GM19351 (cell line): ENCODE measurements at regions not wholly inside any gene's neighbourhood (a gene's known extent, or its start where the extent isn't known, plus 50 kb on each side); places are given as distances from the start of the nearest gene placed in this dataset.
A peak's percentile ranks its signal among the peaks of the same experiment; 100 is the strongest.

Source experiments
- ATAC-seq: cut with Tn5 transposase; IDR thresholded peaks from one replicate; pipeline ENCODE4 v1.9.1; 2021; ENCODE audit warnings: mild to moderate bottlenecking, moderate library complexity; ENCODE audit not compliant: unreplicated experiment

DNA sequence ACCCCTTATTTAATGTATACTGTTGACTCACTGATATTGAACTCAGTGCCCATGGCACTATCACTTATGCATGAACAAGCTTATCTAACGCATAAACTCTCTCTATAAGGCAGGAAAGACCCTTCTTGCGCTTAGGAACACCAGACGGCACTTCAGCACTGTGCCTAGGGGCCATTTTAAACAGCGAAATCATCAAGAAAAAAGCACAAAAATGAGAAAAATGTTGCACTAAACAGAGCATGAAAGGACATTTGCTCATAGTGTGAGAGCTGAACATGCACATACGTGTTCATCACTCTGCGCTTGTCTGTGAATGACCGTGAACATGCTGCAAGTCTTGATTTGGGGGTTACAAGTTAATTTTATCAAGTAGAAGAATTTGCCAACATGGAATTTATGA lies 109.6 kb downstream of the WDR11 start:
- ATAC-seq = no peak

DNA sequence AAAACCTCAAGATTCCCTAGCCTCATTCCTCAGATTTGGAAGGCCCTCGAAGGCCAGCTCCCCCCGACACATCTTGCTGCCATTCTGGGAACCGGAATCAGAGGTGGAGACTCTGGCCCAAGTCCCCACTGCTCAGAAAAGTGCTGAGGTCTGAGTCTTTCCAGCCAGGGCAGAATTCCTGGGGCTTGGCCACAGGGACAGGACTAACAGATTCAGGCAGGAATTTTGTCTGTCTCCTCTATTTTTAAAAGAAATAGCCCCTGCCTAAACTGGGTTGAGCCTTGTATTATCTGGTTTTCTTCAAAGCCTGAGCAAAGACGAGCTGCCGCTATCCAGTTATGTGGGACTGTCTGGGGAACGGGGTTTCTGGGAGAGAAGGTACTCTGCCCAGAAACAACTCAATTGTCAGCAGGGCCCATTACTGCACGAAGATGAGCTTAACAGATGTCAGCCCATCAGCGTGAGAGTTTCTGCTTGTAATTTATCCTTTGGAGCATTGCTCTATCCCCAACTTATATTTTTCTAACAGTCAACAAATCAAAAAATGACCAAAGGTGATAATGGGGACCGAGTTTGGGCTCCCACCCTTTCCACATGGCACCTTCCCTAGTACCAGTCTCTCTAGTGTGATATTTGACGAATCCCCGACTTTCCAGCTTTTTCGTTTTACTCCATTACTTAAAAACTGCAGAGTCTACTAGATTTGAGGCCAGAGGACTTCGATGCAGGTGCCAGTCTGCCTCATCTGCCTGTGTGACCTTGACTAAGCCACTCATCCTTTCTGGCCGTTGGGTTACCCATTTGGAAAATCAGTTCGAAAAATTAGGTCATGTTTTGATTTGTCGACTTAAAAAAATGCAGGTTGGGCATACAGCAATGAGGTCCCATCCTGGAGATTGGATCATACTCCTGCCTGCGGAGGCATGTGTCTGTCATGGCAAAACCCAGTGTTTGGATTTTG lies 110.9 kb downstream of the WDR11 start:
- no peak for ATAC-seq

DNA sequence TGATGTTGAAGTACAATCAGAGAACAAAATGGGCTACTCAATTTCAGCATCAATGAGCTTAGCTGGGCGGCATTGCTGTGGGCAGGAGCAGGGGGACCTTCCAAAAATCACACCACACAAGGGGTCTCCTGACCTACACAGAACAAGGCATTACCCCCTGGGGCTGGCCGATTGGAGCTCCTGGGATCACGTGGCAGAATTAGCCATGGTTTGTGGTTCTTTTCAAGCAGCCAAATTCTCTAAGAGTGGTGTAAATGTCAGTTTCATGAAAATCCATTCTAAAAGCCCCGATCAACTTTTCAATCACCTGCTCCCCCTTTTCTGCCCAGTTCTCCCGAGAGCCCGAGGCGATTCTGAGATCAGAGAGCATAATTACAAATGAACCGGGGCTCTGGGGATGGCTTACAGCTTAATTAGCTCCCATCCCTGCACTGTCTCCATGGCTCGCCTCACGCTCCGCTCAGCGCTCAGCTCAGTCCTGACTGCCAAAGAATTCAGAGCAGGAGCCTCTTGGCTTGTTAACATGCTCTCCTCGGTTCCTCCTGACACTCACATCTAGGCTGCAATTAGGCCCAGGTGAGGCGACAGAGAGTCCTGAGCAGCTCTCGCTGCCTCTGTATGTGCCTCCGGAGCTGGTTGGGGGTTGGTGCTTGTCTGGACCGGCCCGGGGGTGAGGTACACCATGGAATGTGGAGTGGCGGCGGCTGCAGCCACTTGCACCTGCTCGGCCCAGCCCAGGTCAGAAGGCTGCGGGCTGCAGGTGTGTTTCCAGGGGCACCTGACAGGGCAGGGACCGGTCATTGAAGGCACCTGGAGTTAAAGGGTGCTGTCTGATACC lies 111.8 kb downstream of the WDR11 start:
- no peak for ATAC-seq

DNA sequence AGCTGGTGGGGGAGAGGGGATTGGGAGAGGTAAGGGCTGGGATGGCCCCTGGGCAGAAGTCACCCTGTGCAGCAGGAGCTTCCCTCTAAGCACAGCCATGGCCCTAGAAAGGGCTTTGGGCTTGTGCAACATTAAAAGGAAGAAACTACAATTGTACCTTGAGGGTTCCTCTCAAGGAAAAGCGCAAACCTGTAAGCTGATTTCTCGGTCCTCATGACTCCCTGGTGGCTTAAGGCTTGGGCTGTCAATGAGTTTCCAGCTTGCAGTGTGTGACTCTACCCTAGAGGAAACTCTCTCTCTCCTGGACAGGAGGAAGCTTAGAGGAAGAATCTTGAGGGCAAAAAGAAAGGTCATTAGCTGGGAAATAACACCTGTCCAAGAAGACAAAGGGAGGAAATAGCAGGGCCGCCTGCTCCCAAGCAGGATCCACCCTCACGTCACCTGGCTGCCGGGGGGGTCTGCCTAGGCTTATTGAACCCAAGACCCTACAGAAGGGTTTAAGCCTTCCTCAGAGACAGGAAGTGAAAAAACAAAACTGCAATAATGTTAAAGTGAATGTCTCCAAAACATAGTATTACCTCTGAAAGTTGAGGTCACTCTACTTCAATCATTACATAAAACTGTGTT lies 112.5 kb downstream of the WDR11 start:
- no peak for ATAC-seq

DNA sequence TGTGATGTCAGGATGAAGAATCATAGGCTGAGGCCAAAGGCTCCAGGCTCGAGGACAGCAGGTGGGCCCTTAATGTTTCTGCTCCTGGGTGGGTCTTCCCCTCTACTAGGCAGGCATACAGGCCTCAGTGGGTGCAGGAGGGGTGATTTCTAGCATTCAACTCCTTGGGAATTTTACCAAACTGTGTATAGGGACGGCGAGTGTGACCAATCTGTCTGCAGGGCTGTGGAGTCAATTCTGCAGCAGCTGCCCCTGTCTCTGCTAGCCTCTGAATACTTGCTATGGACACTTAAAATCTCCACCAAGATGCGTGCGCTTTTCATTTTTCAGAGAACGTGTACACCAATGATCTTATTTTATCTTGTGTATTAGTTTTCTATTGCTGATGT lies 115.5 kb downstream of the WDR11 start:
- ATAC-seq = no peak

DNA sequence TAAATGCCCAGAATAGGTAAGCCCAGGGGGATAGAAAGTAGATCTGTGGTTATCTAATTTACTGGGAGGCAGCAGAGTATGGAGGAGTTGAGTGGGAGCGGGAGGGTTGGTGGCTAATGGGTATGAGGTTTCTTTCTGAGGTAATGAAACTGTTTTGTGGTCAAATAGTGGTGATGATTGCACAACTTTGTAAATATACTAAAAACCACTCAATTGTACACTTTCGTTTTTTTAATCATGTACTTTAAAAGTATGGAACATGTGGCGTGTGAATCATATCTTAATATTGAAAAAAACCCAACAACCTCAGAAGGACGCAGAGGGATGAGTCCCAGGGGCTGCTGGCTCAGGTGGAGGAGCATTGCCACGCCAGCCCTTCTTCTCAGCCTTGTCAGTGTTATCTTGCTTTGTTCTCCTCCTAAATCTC lies 118.1 kb downstream of the WDR11 start:
- peak; percentile 80 for ATAC-seq

DNA sequence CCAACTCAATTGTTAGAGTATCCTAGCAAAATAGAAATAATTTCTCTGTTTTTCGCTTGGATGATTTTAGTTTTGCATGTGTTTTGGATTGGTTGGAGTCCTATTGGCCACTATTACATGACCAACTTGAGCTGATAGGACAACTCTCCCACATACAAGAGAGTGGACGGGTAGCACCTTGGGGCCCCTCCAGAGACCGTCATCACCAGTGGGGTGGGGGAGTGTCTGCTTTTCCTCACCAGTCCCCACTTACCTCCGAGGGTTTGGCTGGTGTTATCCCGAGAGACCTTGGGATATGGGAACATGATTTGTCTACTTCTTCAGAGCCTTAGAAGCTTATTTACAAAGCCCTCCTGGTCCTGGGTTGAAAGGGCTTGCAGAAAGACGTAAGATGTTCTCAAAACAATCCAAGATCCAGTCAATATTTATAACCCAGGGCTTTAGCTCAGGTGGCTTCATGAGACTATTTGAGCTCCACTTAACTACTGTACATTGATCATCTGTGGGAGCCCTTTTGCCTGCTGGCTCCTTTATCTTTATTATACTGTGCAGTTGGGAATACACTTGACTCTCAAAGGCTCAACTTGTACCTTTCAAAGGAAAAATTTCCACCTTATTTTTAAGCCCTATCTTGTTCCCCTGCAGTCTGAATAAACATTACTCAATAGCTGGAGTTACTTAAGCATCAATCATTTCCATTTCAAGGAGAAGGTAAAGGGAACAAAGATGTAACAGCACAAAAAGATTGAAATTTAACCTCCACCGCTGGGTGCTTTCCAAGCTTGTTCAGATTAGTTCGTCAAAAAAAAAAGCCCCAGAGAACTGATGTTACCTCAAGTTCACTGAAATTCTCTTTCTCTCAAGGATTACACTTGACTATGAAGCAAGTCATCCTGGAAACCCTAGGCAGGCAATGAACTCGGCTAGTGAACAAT lies 119.7 kb downstream of the WDR11 start:
- no peak for ATAC-seq

DNA sequence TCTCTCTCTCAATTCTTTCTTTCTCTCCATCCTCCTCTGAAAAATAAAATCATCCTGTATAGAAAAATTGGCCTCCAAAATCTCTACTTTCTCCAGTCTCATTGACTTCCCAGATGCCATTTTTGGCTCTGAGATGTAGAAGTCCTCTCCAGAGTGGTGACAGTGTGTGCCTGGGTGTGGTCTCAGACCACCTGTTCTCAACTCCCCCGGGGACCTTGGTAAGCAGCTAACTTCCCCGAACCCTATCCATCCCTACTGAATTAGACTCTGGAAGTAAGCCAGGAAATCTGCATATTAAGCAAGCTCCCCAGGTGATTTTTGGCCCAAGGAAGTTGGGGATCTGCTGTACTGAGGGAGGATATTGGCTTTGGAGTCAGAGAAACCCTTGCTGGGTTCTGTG lies 120.5 kb downstream of the WDR11 start:
- ATAC-seq = no peak

DNA sequence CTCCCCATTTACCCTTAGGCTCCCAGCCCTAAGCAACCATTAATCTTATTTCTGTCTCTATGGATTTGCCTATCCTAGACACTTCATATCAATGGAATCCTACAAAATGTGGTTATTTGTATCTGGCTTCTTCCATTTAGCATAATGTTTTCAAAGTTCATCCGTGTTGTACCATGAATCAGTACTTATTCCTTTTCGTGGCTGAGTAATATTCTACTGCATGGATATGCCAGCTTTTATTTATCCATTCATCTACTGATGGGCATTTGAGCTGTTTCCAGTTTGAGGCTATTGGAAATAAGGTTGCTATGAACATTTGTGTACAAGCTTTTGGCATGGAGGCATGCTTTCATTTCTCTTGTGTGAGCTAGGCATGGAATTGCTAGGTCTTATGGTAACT lies 121.1 kb downstream of the WDR11 start:
- ATAC-seq = no peak

DNA sequence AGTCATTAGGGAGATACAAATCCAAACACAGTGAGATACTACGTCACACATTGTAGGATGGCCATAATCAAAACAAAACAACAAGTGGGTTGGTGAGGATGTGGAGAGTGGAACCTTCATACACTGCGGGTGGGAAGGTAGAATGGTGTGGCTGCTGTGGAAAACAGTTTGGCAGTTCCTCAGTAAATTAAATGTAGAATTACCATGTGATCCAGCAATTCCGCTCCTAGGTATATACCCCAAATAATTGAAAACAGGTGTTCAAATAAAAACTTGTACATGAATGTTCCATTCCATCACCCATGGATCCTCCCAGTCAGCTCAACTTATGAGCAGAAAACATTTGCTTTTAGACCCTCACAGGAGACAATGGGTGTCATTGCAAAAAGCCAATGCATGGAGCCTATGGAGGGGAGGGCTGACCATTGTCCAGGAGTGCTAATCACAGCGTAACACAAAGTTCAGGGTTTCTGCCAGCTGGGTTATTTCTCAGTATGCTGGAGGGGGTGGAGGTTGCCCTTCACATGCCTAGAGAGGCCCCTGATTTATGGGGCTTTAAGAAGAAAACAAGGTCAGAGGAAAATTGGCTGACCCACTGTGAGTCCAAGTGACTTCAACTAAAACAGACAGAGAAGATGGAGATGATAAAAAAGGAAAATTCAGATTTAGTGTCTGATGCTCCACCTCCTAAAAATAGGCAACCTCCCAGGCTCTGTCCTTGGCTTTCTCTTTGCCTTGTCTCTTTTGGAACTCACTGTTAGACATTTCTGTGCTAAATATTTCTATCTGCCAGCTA lies 124.1 kb downstream of the WDR11 start:
- ATAC-seq = no peak

DNA sequence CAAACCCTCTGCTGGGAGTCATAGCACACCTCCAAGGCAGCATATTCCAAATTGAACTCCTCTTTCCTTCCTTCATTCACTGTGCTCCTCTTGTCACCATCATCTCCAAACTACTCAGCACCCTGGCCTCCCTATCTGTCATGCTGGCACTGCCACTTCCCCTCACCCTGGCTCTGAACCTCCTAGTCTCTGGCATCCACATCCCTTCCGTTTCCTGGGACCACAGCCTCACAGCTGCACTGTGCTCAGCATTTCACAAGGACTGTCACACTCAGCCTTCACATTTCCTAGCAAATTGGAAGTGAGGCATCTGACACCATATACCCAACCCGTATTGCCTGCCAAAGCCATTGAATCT lies 124.7 kb downstream of the WDR11 start:
- no peak for ATAC-seq

DNA sequence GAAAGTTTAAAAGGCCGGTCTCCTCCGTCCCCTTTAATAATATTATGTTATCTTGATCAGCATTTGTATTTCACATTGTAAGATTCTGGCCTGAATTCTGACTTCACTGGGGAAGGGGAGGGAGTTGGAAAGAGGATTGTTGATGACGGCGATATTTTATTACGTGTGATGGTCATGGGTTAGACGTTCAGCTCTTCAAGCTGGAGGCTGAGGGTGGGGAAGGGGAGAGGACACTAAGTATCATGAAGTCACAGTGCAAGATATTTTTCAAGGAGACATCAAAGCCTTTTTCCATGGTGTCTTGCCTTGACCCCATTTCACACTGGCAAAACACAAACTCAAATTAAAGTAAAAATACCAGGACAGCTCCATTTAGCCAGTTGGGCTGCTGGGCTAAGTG lies 126.7 kb downstream of the WDR11 start:
- ATAC-seq = no peak

DNA sequence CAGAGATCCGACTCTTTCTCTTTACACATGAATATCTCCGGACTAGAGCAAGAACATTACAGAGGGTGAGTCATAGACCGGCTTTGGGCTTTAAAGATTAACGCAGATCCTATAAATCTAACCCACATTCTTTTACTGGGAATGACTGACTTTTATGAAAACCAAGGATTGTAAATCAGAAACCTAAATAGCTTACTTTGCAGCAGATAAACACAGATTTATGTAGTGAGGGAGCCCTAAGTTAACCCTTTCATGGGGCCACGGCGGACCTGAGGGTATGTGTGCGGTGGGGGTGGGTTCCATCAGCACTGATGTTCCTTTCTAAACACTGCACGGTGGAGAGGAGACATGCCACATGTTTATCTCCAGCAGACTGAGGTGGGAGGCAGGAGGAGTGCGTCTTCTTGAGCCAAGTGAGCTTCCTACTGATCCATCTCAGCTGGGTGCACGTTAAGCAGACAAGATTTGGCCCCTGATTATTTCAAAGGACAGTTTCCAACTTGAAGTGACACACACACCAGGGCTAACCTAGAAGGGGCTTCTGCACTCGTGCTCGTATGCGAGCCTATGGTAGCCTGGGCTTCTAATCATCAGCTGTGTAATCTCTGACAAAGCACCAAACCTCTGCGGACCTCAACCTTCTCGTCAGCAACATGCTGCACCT lies 127.6 kb downstream of the WDR11 start:
- no peak for ATAC-seq

DNA sequence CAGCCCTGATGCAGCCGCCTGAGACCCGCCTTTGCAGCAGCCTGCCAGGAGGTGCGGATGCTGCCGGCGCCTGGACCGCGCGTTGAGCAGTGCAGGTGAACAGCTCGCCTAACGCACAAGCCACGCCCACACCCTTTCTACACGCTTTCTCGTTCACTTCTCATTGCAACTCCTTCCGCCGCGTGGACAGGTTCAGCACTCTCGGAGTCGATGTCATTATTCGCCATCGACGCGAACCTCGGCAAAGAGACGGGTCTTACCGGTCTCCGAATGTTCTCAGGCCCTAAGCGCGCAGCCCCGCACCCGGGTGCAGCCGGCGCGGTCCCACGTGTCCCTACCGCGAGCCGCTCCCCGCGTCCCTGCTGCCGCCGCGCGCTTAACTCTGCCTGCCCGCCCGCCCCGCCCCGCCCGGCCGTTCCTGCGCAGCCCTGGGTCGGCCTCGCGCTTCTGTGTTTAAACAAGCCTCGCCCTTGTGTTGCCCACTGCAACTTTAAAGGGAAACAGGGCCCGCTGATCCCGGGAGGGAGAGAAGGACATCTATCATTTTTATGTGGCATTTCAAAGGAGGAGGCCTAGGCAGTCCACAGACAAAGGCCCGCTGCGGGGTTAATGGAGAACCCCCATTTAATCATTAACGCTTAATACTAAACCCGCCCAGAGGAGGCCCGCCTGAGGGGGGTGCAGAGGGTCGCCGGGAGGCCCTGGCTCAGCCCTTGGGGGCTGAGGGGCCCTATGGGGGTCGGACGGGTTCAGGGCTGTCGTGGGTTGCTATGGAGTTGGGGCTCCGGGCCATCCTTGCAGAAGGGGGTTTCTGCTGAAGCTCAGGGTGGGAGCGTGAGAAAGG lies 128.5 kb downstream of the WDR11 start:
- no peak for ATAC-seq

DNA sequence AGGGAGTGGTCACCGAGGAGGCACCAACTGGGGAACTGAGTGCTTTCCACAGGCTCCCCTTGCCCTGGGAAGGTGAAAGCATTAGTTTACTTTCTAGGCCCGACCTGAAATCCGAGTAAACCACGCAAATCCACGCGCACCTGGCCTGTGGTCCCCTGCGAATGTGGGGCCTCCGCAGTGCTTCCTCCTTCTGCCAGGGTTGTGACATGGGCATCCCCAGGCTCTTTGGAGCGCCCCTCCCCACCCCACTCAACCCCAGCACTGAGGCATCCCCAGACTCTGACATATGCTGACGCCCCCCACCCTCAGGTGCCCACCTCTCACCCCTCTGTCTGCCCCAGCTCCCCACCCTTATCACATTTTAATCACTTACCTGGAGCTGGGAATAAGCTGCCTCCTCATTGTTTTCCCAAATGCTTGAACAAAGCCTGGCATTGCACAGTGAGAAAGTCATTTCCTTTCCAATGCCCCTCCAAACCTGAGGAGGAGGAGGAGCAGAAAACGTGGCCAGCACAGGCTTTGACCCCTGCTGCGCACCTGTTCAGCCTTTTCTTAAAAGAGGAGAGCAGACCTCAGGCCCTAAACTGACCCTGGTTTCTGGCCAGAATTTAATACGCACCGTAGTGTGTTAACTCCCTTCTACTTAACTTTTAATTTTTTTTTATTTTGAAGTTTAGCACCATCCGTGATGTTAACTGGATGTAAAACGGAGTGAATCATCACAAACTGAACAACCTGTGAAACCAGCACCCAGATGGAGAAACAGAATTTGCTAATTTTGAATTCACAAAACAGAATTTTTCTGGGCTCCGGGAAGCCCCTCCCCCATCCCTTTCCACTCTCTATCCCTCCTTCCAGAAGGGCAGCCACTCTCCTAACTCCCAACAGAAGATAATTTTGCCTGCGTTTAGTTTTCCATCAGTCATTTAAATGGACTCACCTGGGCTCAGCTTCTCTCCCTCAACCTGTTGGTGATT lies 129.4 kb downstream of the WDR11 start:
- ATAC-seq = no peak

DNA sequence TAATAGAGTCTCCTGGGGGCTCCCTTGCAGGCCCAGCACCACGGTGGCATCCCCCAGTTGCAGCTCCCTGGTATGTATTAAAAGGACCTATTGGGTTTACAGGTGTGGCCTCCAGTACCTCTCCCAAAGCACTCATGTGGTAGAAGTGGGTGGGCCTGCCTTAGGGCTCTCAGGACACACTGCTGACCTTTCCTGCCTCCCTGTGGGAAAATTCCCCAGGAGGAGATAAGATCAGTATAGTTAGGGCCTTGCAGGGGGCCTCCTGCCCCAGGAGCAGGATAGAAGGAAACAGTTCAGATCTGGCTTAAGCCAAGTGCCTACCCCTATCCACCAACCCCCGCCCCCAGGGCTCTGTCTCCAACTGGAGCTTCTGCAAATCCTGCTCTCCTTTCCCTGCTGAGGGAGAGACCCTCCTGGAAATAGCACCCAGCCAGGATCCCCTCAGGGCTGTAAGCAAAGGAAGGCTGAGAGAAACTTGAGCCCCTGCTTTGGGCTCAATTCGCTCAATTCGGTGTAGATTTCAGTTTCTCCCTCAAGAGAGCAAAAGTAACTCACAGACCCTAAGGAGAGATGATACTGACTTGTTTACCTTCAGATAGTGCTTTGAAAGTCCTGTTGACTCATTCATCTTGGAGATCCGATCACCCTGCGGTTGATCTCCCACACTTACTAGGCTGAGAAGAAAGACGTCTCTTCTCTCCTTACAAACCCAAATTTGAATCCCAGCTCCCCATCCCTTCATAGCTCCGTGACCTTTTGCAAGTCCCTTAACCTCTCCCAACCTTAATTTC lies 130.6 kb downstream of the WDR11 start:
- ATAC-seq = no peak
